Bronchial epithelial cell (primary cell): ENCODE measurements at regions not wholly inside any gene's neighbourhood (a gene's known extent, or its start where the extent isn't known, plus 50 kb on each side); places are given as distances from the start of the nearest gene placed in this dataset.

Experiments used
- DNase-seq: peaks from one replicate; pipeline ENCODE4 v3.0.0-alpha.2; 2010; ENCODE audit warnings: low read depth
- FAIRE-seq: peaks from 2 replicates; lab custom pipeline; 2011; peaks lifted over from hg19 to GRCh38; lab: Jason Lieb, UNC
- H3K27me3 ChIP-seq: 2 replicates; pipeline ENCODE4 v1.5.1; 2011; ENCODE audit warnings: low read length; ENCODE audit not compliant: control insufficient read depth, insufficient read depth
- H3K36me3 ChIP-seq: 2 replicates; pipeline ENCODE4 v1.5.1; 2011; ENCODE audit warnings: low read length; ENCODE audit not compliant: control insufficient read depth, insufficient read depth
- H3K4me3 ChIP-seq: 2 replicates; pipeline ENCODE4 v1.5.1; 2011; ENCODE audit warnings: mild to moderate bottlenecking, low read depth, low read length, control low read depth
- TF ChIP-seq, protein P1 (sequence below): IDR thresholded peaks from 2 replicates; pipeline ENCODE4 v1.5.1; 2011; ENCODE audit warnings: mild to moderate bottlenecking, moderate library complexity, low read length, control low read depth, inconsistent platforms; ENCODE audit not compliant: insufficient read depth, severe bottlenecking

DNA sequence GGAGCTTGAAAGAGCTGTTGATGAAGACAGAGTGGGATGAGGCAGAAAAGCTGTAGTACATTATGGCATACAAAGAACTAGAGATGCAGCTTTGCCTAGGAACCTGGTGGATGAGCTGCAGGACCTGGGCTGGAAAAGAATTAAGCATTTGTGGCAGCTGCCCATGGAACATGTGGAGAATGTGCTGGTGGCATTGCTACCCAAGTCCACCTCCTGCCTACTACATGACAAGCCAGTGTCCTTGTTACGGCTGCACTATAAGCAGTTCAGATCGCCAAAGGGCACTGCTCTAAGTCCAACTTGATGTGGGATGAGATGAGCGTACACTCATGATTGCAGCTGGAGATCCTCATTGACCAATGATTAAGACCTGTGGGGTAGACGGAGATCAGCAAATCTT lies 81.1 kb upstream of the ADPGK start:
- no peak for DNase-seq
- H3K4me3 ChIP-seq, result no peak overlapping the region
- TF ChIP-seq, protein P1, sequence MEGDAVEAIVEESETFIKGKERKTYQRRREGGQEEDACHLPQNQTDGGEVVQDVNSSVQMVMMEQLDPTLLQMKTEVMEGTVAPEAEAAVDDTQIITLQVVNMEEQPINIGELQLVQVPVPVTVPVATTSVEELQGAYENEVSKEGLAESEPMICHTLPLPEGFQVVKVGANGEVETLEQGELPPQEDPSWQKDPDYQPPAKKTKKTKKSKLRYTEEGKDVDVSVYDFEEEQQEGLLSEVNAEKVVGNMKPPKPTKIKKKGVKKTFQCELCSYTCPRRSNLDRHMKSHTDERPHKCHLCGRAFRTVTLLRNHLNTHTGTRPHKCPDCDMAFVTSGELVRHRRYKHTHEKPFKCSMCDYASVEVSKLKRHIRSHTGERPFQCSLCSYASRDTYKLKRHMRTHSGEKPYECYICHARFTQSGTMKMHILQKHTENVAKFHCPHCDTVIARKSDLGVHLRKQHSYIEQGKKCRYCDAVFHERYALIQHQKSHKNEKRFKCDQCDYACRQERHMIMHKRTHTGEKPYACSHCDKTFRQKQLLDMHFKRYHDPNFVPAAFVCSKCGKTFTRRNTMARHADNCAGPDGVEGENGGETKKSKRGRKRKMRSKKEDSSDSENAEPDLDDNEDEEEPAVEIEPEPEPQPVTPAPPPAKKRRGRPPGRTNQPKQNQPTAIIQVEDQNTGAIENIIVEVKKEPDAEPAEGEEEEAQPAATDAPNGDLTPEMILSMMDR, result no peak
- no peaks in the 10 kb centered on the region for H3K36me3 ChIP-seq
- H3K27me3 ChIP-seq, result peaks cover 4% of the 10 kb centered on the region
- no peak for FAIRE-seq

DNA sequence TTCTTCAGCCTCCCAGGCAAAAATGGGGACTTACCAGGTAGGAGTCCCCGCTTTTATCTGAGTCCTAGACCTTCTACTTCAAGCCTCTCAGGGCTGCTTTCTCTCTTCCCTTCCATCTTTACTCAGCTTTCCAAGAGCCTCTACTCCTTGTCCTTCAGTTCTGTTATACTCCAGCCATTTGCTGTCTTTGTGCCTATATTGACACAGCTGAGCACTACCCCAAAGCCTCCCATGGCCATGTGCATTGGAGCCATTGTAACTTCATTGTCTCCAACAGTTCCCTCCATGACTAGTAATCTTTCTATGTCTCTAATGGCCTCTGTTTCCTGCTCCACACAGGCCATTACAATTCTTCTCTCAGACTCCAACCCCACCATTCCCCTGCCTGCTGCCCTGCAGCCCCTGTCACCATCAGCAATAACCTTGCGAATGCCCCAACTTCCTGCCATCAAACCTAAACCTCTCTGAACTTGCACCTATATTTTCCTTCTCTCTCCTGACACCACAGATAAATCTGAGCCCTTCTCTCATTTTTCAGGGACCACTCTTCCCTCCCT lies 77.9 kb upstream of the ADPGK start:
- H3K4me3 ChIP-seq, result no peak overlapping the region
- DNase-seq (no peak), FAIRE-seq (no peak)
- TF ChIP-seq, protein P1, result no peak
- peaks cover 2% of the 10 kb centered on the region for H3K27me3 ChIP-seq
- no peaks in the 10 kb centered on the region for H3K36me3 ChIP-seq

DNA sequence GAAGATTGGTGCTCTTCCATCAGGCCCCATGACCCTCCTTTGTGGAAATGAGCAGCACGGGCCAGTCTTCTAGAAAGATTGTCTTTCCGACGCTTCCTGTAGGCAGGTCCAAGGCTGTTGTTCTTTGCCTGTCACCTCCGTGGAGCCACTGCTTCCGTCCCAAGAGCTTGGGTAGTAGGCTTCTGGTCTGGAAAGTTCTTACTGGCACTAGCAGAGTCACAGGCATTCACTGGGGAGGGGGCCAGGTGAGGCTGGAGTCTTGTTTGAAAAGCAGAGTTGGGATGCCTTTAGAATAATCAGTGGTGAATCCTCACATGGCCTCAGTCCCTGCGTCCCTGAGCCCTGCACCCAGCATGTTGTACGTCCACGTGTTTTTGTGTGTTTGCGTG lies 76.2 kb upstream of the ADPGK start:
- TF ChIP-seq, protein P1, result no peak
- FAIRE-seq, result no peak
- no peak overlapping the region for H3K4me3 ChIP-seq

DNA sequence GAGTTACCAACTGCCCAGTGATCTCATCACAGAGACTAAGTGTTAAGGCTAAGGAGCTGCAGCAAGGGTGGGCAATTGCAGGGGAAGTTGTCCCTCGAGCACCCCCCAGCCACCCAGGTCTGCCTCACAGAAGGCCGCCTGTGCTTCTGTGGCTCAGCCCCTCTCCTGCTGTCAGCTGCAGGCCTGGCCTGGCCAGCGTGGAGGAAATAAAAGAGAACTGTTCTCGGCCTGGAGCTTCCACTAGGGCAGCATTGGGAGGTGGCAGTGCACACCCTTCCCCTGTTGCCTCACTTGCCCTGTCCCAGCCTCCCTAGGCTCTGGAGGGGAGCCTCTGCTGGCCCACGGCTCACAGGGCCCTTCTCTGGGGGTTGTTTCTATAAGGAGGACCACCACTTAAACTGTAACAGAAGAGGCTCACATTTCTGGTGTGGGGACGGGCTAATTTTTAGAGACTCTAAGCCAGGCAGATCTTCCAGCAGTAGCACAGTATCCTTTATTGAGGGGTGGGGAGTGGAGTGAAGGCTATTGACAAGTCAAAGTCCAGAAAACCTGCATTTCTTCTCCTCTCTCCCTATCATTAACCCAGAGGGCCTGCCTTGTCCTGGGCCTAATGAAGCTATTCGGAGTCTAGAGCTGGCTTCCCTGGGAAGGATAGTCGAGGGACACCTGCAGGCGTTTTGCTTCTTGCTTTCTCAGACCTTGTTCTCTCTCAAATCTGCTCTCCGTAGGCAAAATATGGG lies 75.6 kb upstream of the ADPGK start:
- Histone ChIP-seq H3K36me3 (no peaks in the 10 kb centered on the region), H3K4me3 (no peak overlapping the region), H3K27me3 (no peaks in the 10 kb centered on the region)
- DNase-seq (no peak), FAIRE-seq (no peak)
- TF ChIP-seq, protein P1, result no peak

More for the DNA sequence above, 76.2 kb upstream of the ADPGK start:
- no peaks in the 10 kb centered on the region for H3K36me3 ChIP-seq
- no peak for DNase-seq
- H3K27me3 ChIP-seq, result no peaks in the 10 kb centered on the region

DNA sequence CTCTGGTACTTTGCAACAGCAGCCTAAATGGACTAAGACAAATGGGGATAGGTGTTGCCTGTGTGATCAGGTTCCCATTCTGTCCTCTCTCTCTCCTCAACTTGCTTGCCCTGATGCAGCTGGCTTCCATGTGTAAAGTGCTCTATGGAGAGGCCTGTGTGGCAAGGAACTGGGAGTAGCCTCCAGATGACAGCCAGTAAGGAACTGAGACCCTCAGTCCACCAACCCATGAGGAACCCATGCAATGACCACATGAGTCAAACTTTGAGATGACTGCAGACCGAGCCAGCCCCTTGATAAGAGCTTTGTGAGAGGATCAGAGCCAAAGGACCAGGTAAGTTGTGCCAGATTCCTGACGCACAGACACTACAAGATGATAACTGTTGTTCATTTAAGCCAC lies 74.6 kb upstream of the ADPGK start:
- FAIRE-seq (peak; percentile 32), DNase-seq (no peak)
- Histone ChIP-seq H3K4me3 (no peak overlapping the region), H3K27me3 (no peaks in the 10 kb centered on the region), H3K36me3 (no peaks in the 10 kb centered on the region)
- TF ChIP-seq, protein P1, result no peak
